WTC11 (cell line): ENCODE measurements at regions not wholly inside any gene's neighbourhood (a gene's known extent, or its start where the extent isn't known, plus 50 kb on each side); places are given as distances from the start of the nearest gene placed in this dataset.

Source experiments
- ELF4 ChIP-seq: sonication (generic); formaldehyde crosslinking; IDR thresholded peaks from 2 replicates; pipeline ENCODE4 v1.8.1; 2022; ENCODE audit warnings: low read depth, mild to moderate bottlenecking, moderate library complexity, missing genetic modification reagents
- ERG ChIP-seq: fragments of 250-450 bp; sonication (Bioruptor Pico); IDR thresholded peaks from 2 replicates; pipeline ENCODE4 v1.8.0; 2021; ENCODE audit warnings: mild to moderate bottlenecking
- FOXP1 ChIP-seq: sonication (generic); formaldehyde crosslinking; IDR thresholded peaks from 2 replicates; pipeline ENCODE4 v1.8.0; 2022; ENCODE audit warnings: missing genetic modification reagents, mild to moderate bottlenecking, moderate library complexity, borderline replicate concordance
- GTF2I ChIP-seq: fragments of 250-450 bp; sonication (Bioruptor Pico); conservative IDR thresholded peaks from 2 replicates; pipeline ENCODE4 v1.4.0; 2021; ENCODE audit warnings: mild to moderate bottlenecking
- TF ChIP-seq, protein P1 (sequence below): fragments of 200-600 bp; IDR thresholded peaks from 2 replicates; pipeline ENCODE4 v1.8.0; 2022; ENCODE audit warnings: antibody characterized with exemption
- TF ChIP-seq, protein P2 (sequence below): sonication (generic); formaldehyde crosslinking; IDR thresholded peaks from 2 replicates; pipeline ENCODE4 v1.8.0; 2023; ENCODE audit warnings: missing genetic modification reagents, mild to moderate bottlenecking, borderline replicate concordance

DNA sequence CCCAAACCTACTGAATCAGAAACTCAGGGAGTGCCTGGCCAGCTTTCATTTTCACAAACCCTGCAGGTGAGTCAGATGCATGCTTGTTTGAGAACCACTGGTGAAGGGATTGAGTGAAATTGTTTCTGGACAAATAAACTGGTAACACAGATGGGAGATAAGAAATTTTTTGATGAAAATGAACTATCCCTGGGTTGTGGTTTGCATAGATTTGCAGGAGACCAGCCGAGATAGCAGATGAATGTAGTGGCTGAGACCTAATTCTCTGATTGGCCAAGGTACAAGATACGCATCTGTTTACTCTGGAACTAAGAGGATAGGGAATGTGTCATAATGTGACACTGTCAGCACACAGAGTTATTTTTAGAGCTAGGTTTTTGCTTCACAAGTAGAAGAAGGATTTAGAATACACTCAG, 117.8 kb upstream of the NOCT start:
- TF ChIP-seq, protein P1, sequence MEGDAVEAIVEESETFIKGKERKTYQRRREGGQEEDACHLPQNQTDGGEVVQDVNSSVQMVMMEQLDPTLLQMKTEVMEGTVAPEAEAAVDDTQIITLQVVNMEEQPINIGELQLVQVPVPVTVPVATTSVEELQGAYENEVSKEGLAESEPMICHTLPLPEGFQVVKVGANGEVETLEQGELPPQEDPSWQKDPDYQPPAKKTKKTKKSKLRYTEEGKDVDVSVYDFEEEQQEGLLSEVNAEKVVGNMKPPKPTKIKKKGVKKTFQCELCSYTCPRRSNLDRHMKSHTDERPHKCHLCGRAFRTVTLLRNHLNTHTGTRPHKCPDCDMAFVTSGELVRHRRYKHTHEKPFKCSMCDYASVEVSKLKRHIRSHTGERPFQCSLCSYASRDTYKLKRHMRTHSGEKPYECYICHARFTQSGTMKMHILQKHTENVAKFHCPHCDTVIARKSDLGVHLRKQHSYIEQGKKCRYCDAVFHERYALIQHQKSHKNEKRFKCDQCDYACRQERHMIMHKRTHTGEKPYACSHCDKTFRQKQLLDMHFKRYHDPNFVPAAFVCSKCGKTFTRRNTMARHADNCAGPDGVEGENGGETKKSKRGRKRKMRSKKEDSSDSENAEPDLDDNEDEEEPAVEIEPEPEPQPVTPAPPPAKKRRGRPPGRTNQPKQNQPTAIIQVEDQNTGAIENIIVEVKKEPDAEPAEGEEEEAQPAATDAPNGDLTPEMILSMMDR: no peak
- no peak for TF ChIP-seq ELF4 (CRISPR knock-in tag)
- no peak for TF ChIP-seq FOXP1 (CRISPR knock-in tag)
- TF ChIP-seq GTF2I (CRISPR knock-in tag): no peak
- no peak for TF ChIP-seq ERG (CRISPR knock-in tag)
- TF ChIP-seq, protein P2, sequence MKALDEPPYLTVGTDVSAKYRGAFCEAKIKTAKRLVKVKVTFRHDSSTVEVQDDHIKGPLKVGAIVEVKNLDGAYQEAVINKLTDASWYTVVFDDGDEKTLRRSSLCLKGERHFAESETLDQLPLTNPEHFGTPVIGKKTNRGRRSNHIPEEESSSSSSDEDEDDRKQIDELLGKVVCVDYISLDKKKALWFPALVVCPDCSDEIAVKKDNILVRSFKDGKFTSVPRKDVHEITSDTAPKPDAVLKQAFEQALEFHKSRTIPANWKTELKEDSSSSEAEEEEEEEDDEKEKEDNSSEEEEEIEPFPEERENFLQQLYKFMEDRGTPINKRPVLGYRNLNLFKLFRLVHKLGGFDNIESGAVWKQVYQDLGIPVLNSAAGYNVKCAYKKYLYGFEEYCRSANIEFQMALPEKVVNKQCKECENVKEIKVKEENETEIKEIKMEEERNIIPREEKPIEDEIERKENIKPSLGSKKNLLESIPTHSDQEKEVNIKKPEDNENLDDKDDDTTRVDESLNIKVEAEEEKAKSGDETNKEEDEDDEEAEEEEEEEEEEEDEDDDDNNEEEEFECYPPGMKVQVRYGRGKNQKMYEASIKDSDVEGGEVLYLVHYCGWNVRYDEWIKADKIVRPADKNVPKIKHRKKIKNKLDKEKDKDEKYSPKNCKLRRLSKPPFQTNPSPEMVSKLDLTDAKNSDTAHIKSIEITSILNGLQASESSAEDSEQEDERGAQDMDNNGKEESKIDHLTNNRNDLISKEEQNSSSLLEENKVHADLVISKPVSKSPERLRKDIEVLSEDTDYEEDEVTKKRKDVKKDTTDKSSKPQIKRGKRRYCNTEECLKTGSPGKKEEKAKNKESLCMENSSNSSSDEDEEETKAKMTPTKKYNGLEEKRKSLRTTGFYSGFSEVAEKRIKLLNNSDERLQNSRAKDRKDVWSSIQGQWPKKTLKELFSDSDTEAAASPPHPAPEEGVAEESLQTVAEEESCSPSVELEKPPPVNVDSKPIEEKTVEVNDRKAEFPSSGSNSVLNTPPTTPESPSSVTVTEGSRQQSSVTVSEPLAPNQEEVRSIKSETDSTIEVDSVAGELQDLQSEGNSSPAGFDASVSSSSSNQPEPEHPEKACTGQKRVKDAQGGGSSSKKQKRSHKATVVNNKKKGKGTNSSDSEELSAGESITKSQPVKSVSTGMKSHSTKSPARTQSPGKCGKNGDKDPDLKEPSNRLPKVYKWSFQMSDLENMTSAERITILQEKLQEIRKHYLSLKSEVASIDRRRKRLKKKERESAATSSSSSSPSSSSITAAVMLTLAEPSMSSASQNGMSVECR: no peak
